Panc1 (cell line): ENCODE measurements at regions not wholly inside any gene's neighbourhood (a gene's known extent, or its start where the extent isn't known, plus 50 kb on each side); places are given as distances from the start of the nearest gene placed in this dataset.
"Not testable (repeated sequence)": the region's sequence is repeated elsewhere in the genome, so short reads cannot be mapped to it uniquely, and the experiment has no call there.

Experiments used
- ATAC-seq: fragments of 200-7000 bp; cut with Tn5 transposase; 2 replicates; pipeline ENCODE4 v1.9.1; 2020; ENCODE audit warnings: mild to moderate bottlenecking, moderate library complexity
- BruUV-seq: library from RNA; stranded (reverse); fragments of 400-500 nt; replicated peaks from 2 replicates; lab custom pipeline; 2021; lab: Mats Ljungman, UMichigan
- CTCF ChIA-PET: fragments of 300-600 bp; sonication (Branson Sonifier 250); formaldehyde crosslinking; loops from one replicate; lab custom pipeline; 2022; ENCODE audit warnings: antibody characterized with exemption; lab: Charles Lee
- POLR2A ChIA-PET: fragments of 300-600 bp; sonication (Branson Sonifier 250); formaldehyde crosslinking; loops from one replicate; lab custom pipeline; 2022; ENCODE audit warnings: antibody characterized with exemption; lab: Charles Lee
- DNase-seq: peaks from one replicate; pipeline ENCODE4 v3.0.0-alpha.2; 2010; ENCODE audit warnings: low read depth, low spot score
- H3K27ac ChIP-seq: 2 replicates; pipeline ENCODE4 v1.5.1; 2011; ENCODE audit warnings: mild to moderate bottlenecking, low read length, inconsistent platforms
- H3K27me3 ChIP-seq: fragments of 200-500 bp; sonication (Bioruptor generic); 2 replicates; pipeline ENCODE4 v1.6.0; 2014; ENCODE audit warnings: low read length, inconsistent platforms; ENCODE audit not compliant: control insufficient read depth, insufficient read depth
- H3K36me3 ChIP-seq: fragments of 200-500 bp; sonication (Bioruptor generic); 2 replicates; pipeline ENCODE4 v1.5.1; 2014; ENCODE audit warnings: inconsistent platforms, mild to moderate bottlenecking, low read length, moderate library complexity; ENCODE audit not compliant: control insufficient read depth, insufficient read depth
- H3K4me1 ChIP-seq: 2 replicates; pipeline ENCODE4 v1.5.1; 2011; ENCODE audit warnings: inconsistent platforms, mild to moderate bottlenecking, low read length, moderate library complexity; ENCODE audit not compliant: control insufficient read depth, insufficient read depth
- H3K4me3 ChIP-seq, 2 experiments: 2 replicates each; pipeline ENCODE4 v1.5.1; 2011 to 2012; ENCODE audit warnings: low read depth in 2 of 2, low read length in 2 of 2, mild to moderate bottlenecking in 2 of 2, inconsistent platforms in 1 of 2, moderate library complexity in 1 of 2
- H3K9me3 ChIP-seq: fragments of 200-500 bp; sonication (Bioruptor generic); 2 replicates; pipeline ENCODE4 v1.5.1; 2014; ENCODE audit warnings: low read depth, mild to moderate bottlenecking, inconsistent platforms, low read length, moderate library complexity; ENCODE audit not compliant: control insufficient read depth, insufficient read depth
- CTCF ChIP-seq: fragments of 450-650 bp; IDR thresholded peaks from 2 replicates; pipeline ENCODE4 v1.5.1; 2017; ENCODE audit warnings: mild to moderate bottlenecking
- POLR2AphosphoS5 ChIP-seq: IDR thresholded peaks from 2 replicates; pipeline ENCODE4 v1.6.1; 2012; ENCODE audit warnings: mild to moderate bottlenecking, low read depth, low read length, moderate library complexity
- REST ChIP-seq, 2 experiments: IDR thresholded peaks; 2 replicates each; pipeline ENCODE4 v1.6.1; 2011 to 2012; ENCODE audit warnings: low read depth in 2 of 2, control low read depth in 1 of 2, low read length in 1 of 2, mild to moderate bottlenecking in 1 of 2, moderate library complexity in 1 of 2; ENCODE audit not compliant: insufficient read depth in 1 of 2
- SIN3A ChIP-seq: IDR thresholded peaks from 2 replicates; pipeline ENCODE4 v1.6.1; 2012; ENCODE audit warnings: low read depth, mild to moderate bottlenecking, low read length, moderate library complexity, borderline replicate concordance; ENCODE audit not compliant: insufficient read depth
- TCF7L2 ChIP-seq: IDR thresholded peaks from 2 replicates; pipeline ENCODE4 v1.6.1; 2011; ENCODE audit warnings: mild to moderate bottlenecking, low read depth, low read length, inconsistent platforms
- in situ Hi-C: cut with HindIII; loops from 2 replicates; pipeline ENCODE4 v1.10.0; 2016; ENCODE audit warnings: low sequenced_read_pairs, low pct_unique_long_range_greater_than_20kb
- intact Hi-C: fragments of 100-400 bp; cut with micrococcal nuclease; formaldehyde crosslinking; loops from one replicate; pipeline ENCODE4 v1.10.0; 2022; ENCODE audit not compliant: unreplicated experiment

- ATAC-seq (no peak), DNase-seq (no peak)
- H3K36me3 ChIP-seq, result no peaks in the 10 kb centered on the region
- no TSS peak for BruUV-seq
- intact Hi-C loops (no loop called here), in situ Hi-C loops (no loop called here)
- ChIA-PET CTCF (no interaction called here), POLR2A (no interaction called here)
- no peaks in the 10 kb centered on the region for H3K9me3 ChIP-seq
- H3K27ac ChIP-seq, result no peak overlapping the region
- no peaks in the 10 kb centered on the region for H3K4me1 ChIP-seq
- no peak overlapping the region for H3K4me3 ChIP-seq
- no peak for TF ChIP-seq POLR2AphosphoS5
- TF ChIP-seq SIN3A, result no peak
- no peak for TF ChIP-seq CTCF
- TF ChIP-seq TCF7L2, result no peak
- TF ChIP-seq REST (IDR thresholded peaks at IDR 0.05; ENCODE audit: insufficient read depth in 1 of 2, low read depth in 2 of 2, low read length in 1 of 2), result no peak
- no peaks in the 10 kb centered on the region for H3K27me3 ChIP-seq
These were observed 868.3 kb downstream of the RAB28 start for GRCh38 chr4:12615822-12616221.

- no peak for TF ChIP-seq TCF7L2
- TF ChIP-seq SIN3A, result no peak
- no peak for TF ChIP-seq CTCF
- no peak for TF ChIP-seq REST (IDR thresholded peaks at IDR 0.05; ENCODE audit: insufficient read depth in 1 of 2, low read depth in 2 of 2, low read length in 1 of 2)
- no peak for TF ChIP-seq POLR2AphosphoS5
- no peak overlapping the region for H3K27ac ChIP-seq
- no TSS peak for BruUV-seq
- no peaks in the 10 kb centered on the region for H3K9me3 ChIP-seq
- H3K27me3 ChIP-seq, result no peaks in the 10 kb centered on the region
- ChIA-PET CTCF (no interaction called here), POLR2A (no interaction called here)
- in situ Hi-C loops (no loop called here), intact Hi-C loops (no loop called here)
- no peaks in the 10 kb centered on the region for H3K4me1 ChIP-seq
- H3K36me3 ChIP-seq, result no peaks in the 10 kb centered on the region
- no peak overlapping the region for H3K4me3 ChIP-seq
- DNase-seq, result no peak
- no peak for ATAC-seq
These were observed 871.3 kb downstream of the RAB28 start for GRCh38 chr4:12612876-12613275.

- H3K27me3 ChIP-seq, intact Hi-C loops, DNase-seq, H3K9me3 ChIP-seq, BruUV-seq, ATAC-seq, H3K27ac ChIP-seq, POLR2A ChIA-PET, H3K36me3 ChIP-seq, CTCF ChIA-PET, H3K4me1 ChIP-seq, in situ Hi-C loops, H3K4me3 ChIP-seq: not testable (repeated sequence)
These were observed 874.8 kb downstream of the RAB28 start for GRCh38 chr4:12609212-12609875.
